ENCODE measurements at regions not wholly inside any gene's neighbourhood (a gene's known extent, or its start where the extent isn't known, plus 50 kb on each side); places are given as distances from the start of the nearest gene placed in this dataset.
A peak's percentile ranks its signal among the peaks of the same experiment; 100 is the strongest.

GRCh38 chr7:155187061-155187785, 110.5 kb upstream of the INSIG1 start:
- TF ChIP-seq POLR2A (IDR thresholded peaks at IDR 0.05), result no peak
- no peak for TF ChIP-seq CTCF (IDR thresholded peaks at IDR 0.05)
- Histone ChIP-seq H3K27ac (no peak overlapping the region), H3K9me3 (peaks cover 0 to 17% (median 4%) of the 10 kb centered on the region in 4 donors), H3K4me1 (peaks cover 0 to 5% (median 0%) of the 10 kb centered on the region in 4 donors), H3K4me3 (no peak overlapping the region), H3K36me3 (no peaks in the 10 kb centered on the region), H3K27me3 (no peaks in the 10 kb centered on the region)
- no peak for DNase-seq

GRCh38 chr7:155188357-155188756, 109.3 kb upstream of the INSIG1 start:
- H3K4me1 ChIP-seq, result peaks cover 0 to 5% (median 0%) of the 10 kb centered on the region in 4 donors
- H3K9me3 ChIP-seq, result peaks cover 0 to 17% (median 4%) of the 10 kb centered on the region in 4 donors
- no peak for TF ChIP-seq POLR2A (IDR thresholded peaks at IDR 0.05)
- TF ChIP-seq CTCF (IDR thresholded peaks at IDR 0.05), result no peak
- no peak overlapping the region for H3K4me3 ChIP-seq
- no peak overlapping the region for H3K27ac ChIP-seq
- H3K36me3 ChIP-seq, result no peaks in the 10 kb centered on the region
- no peak for DNase-seq
- no peaks in the 10 kb centered on the region for H3K27me3 ChIP-seq

- Histone ChIP-seq H3K36me3 (no peaks in the 10 kb centered on the region), H3K4me1 (peaks cover 0 to 5% (median 0%) of the 10 kb centered on the region in 4 donors), H3K9me3 (peaks cover 0 to 16% (median 4%) of the 10 kb centered on the region in 4 donors), H3K4me3 (no peak overlapping the region), H3K27me3 (no peaks in the 10 kb centered on the region), H3K27ac (no peak overlapping the region)
- TF ChIP-seq CTCF (IDR thresholded peaks at IDR 0.05), result no peak
- no peak for TF ChIP-seq POLR2A (IDR thresholded peaks at IDR 0.05)
- DNase-seq, result no peak
Measured at GRCh38 chr7:155188821-155189581, 108.7 kb upstream of the INSIG1 start.

GRCh38 chr7:155189590-155189989, 108.1 kb upstream of the INSIG1 start:
- H3K27ac ChIP-seq, result no peak overlapping the region
- H3K4me3 ChIP-seq, result no peak overlapping the region
- no peaks in the 10 kb centered on the region for H3K36me3 ChIP-seq
- no peak for DNase-seq
- TF ChIP-seq POLR2A (IDR thresholded peaks at IDR 0.05), result no peak
- TF ChIP-seq CTCF (IDR thresholded peaks at IDR 0.05), result no peak
- H3K4me1 ChIP-seq, result peaks cover 0 to 5% (median 0%) of the 10 kb centered on the region in 4 donors
- peaks cover 0 to 14% (median 4%) of the 10 kb centered on the region in 4 donors for H3K9me3 ChIP-seq
- no peaks in the 10 kb centered on the region for H3K27me3 ChIP-seq

- TF ChIP-seq CTCF (IDR thresholded peaks at IDR 0.05) (peak; percentile 76 to 95 (median 90)), POLR2A (IDR thresholded peaks at IDR 0.05) (no peak)
- Histone ChIP-seq H3K4me3 (no peak overlapping the region), H3K9me3 (peaks cover 0 to 6% (median 2%) of the 10 kb centered on the region in 4 donors), H3K27me3 (no peaks in the 10 kb centered on the region), H3K4me1 (peaks cover 0 to 5% (median 0%) of the 10 kb centered on the region in 4 donors), H3K27ac (no peak overlapping the region), H3K36me3 (no peaks in the 10 kb centered on the region)
- peak; percentile 43 to 75 (median 73) for DNase-seq
Measured at GRCh38 chr7:155190688-155191087, 107.0 kb upstream of the INSIG1 start.

Measured in Peyer's patch (tissue), 4 donors.